ENCODE measurements at regions not wholly inside any gene's neighbourhood (a gene's known extent, or its start where the extent isn't known, plus 50 kb on each side); places are given as distances from the start of the nearest gene placed in this dataset.

GRCh38 chr5:27682600-27682999 lies 644.2 kb upstream of the CDH9 start:
- TF ChIP-seq, protein P1, sequence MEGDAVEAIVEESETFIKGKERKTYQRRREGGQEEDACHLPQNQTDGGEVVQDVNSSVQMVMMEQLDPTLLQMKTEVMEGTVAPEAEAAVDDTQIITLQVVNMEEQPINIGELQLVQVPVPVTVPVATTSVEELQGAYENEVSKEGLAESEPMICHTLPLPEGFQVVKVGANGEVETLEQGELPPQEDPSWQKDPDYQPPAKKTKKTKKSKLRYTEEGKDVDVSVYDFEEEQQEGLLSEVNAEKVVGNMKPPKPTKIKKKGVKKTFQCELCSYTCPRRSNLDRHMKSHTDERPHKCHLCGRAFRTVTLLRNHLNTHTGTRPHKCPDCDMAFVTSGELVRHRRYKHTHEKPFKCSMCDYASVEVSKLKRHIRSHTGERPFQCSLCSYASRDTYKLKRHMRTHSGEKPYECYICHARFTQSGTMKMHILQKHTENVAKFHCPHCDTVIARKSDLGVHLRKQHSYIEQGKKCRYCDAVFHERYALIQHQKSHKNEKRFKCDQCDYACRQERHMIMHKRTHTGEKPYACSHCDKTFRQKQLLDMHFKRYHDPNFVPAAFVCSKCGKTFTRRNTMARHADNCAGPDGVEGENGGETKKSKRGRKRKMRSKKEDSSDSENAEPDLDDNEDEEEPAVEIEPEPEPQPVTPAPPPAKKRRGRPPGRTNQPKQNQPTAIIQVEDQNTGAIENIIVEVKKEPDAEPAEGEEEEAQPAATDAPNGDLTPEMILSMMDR (IDR thresholded peaks at IDR 0.05; ENCODE audit: control insufficient read depth, insufficient read depth, low read depth, low read length, missing control alignments), result peak; percentile 18

DNA sequence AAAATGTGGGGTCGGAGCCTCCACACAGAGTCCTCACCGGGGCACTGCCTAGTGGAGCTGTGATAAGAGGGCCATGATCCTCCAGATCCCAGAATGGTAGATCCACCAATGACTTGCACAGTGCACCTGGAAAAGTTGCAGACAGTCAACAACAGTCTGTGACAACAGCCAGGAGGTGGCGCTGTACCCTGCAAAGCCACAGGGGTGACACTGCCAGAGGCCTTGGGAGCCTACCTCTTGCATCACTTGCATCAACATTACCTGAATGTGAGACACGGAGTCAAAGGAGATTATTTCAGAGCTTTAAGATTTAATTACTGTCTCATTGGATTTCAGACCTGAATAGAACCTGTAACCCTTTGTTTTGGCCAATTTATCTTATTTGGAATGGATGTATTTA lies 614.1 kb upstream of the CDH9 start:
- TF ChIP-seq, protein P1 (IDR thresholded peaks at IDR 0.05; ENCODE audit: control insufficient read depth, insufficient read depth, low read depth, low read length, missing control alignments), result no peak
- no peak for DNase-seq (ENCODE audit: low read depth)
- no peak overlapping the region for H3K4me3 ChIP-seq (ENCODE audit: control insufficient read depth, low read depth, low read length)

More at GRCh38 chr5:27682600-27682999, 644.2 kb upstream of the CDH9 start:
- H3K4me3 ChIP-seq (ENCODE audit: control insufficient read depth, low read depth, low read length), result no peak overlapping the region
- no peak for DNase-seq (ENCODE audit: low read depth)

DNA sequence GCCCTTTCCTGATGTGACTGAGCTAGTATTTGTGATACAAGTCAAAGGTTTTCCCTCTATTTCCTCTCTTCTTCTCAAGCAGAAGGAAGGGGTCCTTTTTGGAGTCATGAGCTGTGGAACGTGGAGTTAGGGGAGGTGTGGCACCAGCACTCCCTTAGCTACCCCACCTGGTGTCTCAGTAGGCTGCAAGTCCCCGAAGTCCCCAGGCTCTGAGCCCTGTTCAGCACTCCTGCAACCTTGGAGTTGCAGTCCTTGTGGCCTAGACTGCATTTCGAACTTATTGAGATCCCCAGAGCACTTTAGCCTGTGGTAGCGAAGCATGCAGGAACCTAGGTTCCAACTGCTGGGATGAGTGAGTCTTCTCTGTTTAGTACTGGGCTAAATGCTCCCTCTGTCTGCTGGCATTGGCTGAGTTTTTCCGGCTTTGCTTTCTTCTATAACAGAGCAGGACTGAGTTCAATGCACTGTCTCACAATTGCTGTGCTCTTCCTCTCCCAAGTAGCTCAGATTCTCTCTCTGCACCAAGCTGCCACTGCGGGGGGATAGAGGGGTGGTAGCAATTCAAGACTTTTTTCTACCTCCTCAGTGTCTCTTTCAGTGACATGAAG lies 600.7 kb upstream of the CDH9 start:
- TF ChIP-seq, protein P1 (IDR thresholded peaks at IDR 0.05; ENCODE audit: control insufficient read depth, insufficient read depth, low read depth, low read length, missing control alignments), result no peak
- H3K4me3 ChIP-seq (ENCODE audit: control insufficient read depth, low read depth, low read length), result no peak overlapping the region
- DNase-seq (ENCODE audit: low read depth), result no peak

GRCh38 chr5:27619982-27620381 lies 581.6 kb upstream of the CDH9 start:
- TF ChIP-seq, protein P1 (IDR thresholded peaks at IDR 0.05; ENCODE audit: control insufficient read depth, insufficient read depth, low read depth, low read length, missing control alignments), result no peak
- no peak overlapping the region for H3K4me3 ChIP-seq (ENCODE audit: control insufficient read depth, low read depth, low read length)
- no peak for DNase-seq (ENCODE audit: low read depth)

GRCh38 chr5:27612161-27612560 lies 573.8 kb upstream of the CDH9 start:
- TF ChIP-seq, protein P1 (IDR thresholded peaks at IDR 0.05; ENCODE audit: control insufficient read depth, insufficient read depth, low read depth, low read length, missing control alignments), result no peak
- H3K4me3 ChIP-seq (ENCODE audit: control insufficient read depth, low read depth, low read length), result no peak overlapping the region
- peak; percentile 18 for DNase-seq (ENCODE audit: low read depth)

GRCh38 chr5:27608992-27609391 lies 570.6 kb upstream of the CDH9 start:
- TF ChIP-seq, protein P1 (IDR thresholded peaks at IDR 0.05; ENCODE audit: control insufficient read depth, insufficient read depth, low read depth, low read length, missing control alignments), result no peak
- no peak for DNase-seq (ENCODE audit: low read depth)
- H3K4me3 ChIP-seq (ENCODE audit: control insufficient read depth, low read depth, low read length), result no peak overlapping the region

All from AG09309 (cell line).